ENCODE measurements at regions not wholly inside any gene's neighbourhood (a gene's known extent, or its start where the extent isn't known, plus 50 kb on each side); places are given as distances from the start of the nearest gene placed in this dataset.

- Mint-ChIP-seq H3K4me1 (peaks cover 3% of the 10 kb centered on the region), H3K9me3 (peaks cover 8% of the 10 kb centered on the region), H3K4me3 (no peak overlapping the region), H3K27ac (no peak overlapping the region), H3K27me3 (peaks cover 10% of the 10 kb centered on the region), H3K36me3 (ENCODE audit: low read depth) (no peaks in the 10 kb centered on the region)
- ChIA-PET POLR2A (no interaction called here), CTCF (no interaction called here)
- DNase-seq = no peak
Observed at GRCh38 chr12:116646901-116647300, 87.7 kb downstream of the MAP1LC3B2 start.

- ChIA-PET CTCF (no interaction called here), POLR2A (no interaction called here)
- Mint-ChIP-seq H3K4me3 (no peak overlapping the region), H3K27ac (no peak overlapping the region), H3K36me3 (ENCODE audit: low read depth) (no peaks in the 10 kb centered on the region), H3K27me3 (peaks cover 5% of the 10 kb centered on the region), H3K4me1 (peaks cover 3% of the 10 kb centered on the region), H3K9me3 (peaks cover 3% of the 10 kb centered on the region)
- no peak for DNase-seq
Observed at GRCh38 chr12:116644806-116645205, 85.6 kb downstream of the MAP1LC3B2 start.

GRCh38 chr12:116642683-116643082 lies 83.5 kb downstream of the MAP1LC3B2 start:
- Mint-ChIP-seq H3K27ac (no peak overlapping the region), H3K4me3 (no peak overlapping the region), H3K27me3 (peaks cover 5% of the 10 kb centered on the region), H3K36me3 (ENCODE audit: low read depth) (no peaks in the 10 kb centered on the region), H3K4me1 (peaks cover under 1% of the 10 kb centered on the region), H3K9me3 (peaks cover 3% of the 10 kb centered on the region)
- POLR2A ChIA-PET = no interaction called here
- CTCF ChIA-PET = interaction anchor here (1.2 kb wide), 1 partner anchor 19 kb away, joined by 3 read pairs; no protein-coding TSS in a partner anchor
- DNase-seq = no peak

- H3K9me3 Mint-ChIP-seq = peaks cover 3% of the 10 kb centered on the region
- H3K27me3 Mint-ChIP-seq = peaks cover 5% of the 10 kb centered on the region
- POLR2A ChIA-PET = no interaction called here
- H3K36me3 Mint-ChIP-seq (ENCODE audit: low read depth) = no peaks in the 10 kb centered on the region
- H3K4me3 Mint-ChIP-seq = no peak overlapping the region
- H3K27ac Mint-ChIP-seq = no peak overlapping the region
- no peaks in the 10 kb centered on the region for H3K4me1 Mint-ChIP-seq
- DNase-seq = no peak
- CTCF ChIA-PET = no interaction called here
Observed at GRCh38 chr12:116642106-116642505, 82.9 kb downstream of the MAP1LC3B2 start.

GRCh38 chr12:116640281-116640680 lies 81.1 kb downstream of the MAP1LC3B2 start:
- no peak for DNase-seq
- Mint-ChIP-seq H3K9me3 (peaks cover 3% of the 10 kb centered on the region), H3K4me1 (no peaks in the 10 kb centered on the region), H3K4me3 (no peak overlapping the region), H3K36me3 (ENCODE audit: low read depth) (no peaks in the 10 kb centered on the region), H3K27me3 (peaks cover 16% of the 10 kb centered on the region), H3K27ac (no peak overlapping the region)
- ChIA-PET POLR2A (no interaction called here), CTCF (no interaction called here)

GRCh38 chr12:116639765-116640164 lies 80.6 kb downstream of the MAP1LC3B2 start:
- H3K4me1 Mint-ChIP-seq = no peaks in the 10 kb centered on the region
- peaks cover 3% of the 10 kb centered on the region for H3K9me3 Mint-ChIP-seq
- no peak overlapping the region for H3K4me3 Mint-ChIP-seq
- no peaks in the 10 kb centered on the region for H3K36me3 Mint-ChIP-seq (ENCODE audit: low read depth)
- peaks cover 18% of the 10 kb centered on the region for H3K27me3 Mint-ChIP-seq
- POLR2A ChIA-PET = no interaction called here
- H3K27ac Mint-ChIP-seq = no peak overlapping the region
- DNase-seq = no peak
- CTCF ChIA-PET = no interaction called here

- POLR2A ChIA-PET = no interaction called here
- Mint-ChIP-seq H3K4me3 (no peak overlapping the region), H3K36me3 (ENCODE audit: low read depth) (no peaks in the 10 kb centered on the region), H3K9me3 (no peaks in the 10 kb centered on the region), H3K4me1 (no peaks in the 10 kb centered on the region), H3K27me3 (peaks cover 25% of the 10 kb centered on the region), H3K27ac (no peak overlapping the region)
- CTCF ChIA-PET = no interaction called here
- no peak for DNase-seq
Observed at GRCh38 chr12:116638376-116638775, 79.2 kb downstream of the MAP1LC3B2 start.

- no peak overlapping the region for H3K27ac Mint-ChIP-seq
- peaks cover 30% of the 10 kb centered on the region for H3K27me3 Mint-ChIP-seq
- DNase-seq = no peak
- H3K9me3 Mint-ChIP-seq = no peaks in the 10 kb centered on the region
- no peaks in the 10 kb centered on the region for H3K36me3 Mint-ChIP-seq (ENCODE audit: low read depth)
- ChIA-PET CTCF (interaction anchor here (0.6 kb wide), 1 partner anchor 688 kb away, joined by 3 read pairs; no protein-coding TSS in a partner anchor), POLR2A (no interaction called here)
- H3K4me1 Mint-ChIP-seq = no peaks in the 10 kb centered on the region
- H3K4me3 Mint-ChIP-seq = no peak overlapping the region
Observed at GRCh38 chr12:116637589-116638150, 78.5 kb downstream of the MAP1LC3B2 start.

- Mint-ChIP-seq H3K36me3 (ENCODE audit: low read depth) (no peaks in the 10 kb centered on the region), H3K27ac (no peak overlapping the region), H3K9me3 (no peaks in the 10 kb centered on the region), H3K27me3 (peaks cover 30% of the 10 kb centered on the region), H3K4me1 (no peaks in the 10 kb centered on the region), H3K4me3 (no peak overlapping the region)
- CTCF ChIA-PET = interaction anchor here (0.6 kb wide), 1 partner anchor 687 kb away, joined by 3 read pairs; no protein-coding TSS in a partner anchor
- DNase-seq = no peak
- POLR2A ChIA-PET = no interaction called here
Observed at GRCh38 chr12:116636608-116637519, 77.7 kb downstream of the MAP1LC3B2 start.

- ChIA-PET CTCF (no interaction called here), POLR2A (no interaction called here)
- DNase-seq = no peak
- H3K9me3 Mint-ChIP-seq = no peaks in the 10 kb centered on the region
- H3K4me1 Mint-ChIP-seq = no peaks in the 10 kb centered on the region
- peaks cover 34% of the 10 kb centered on the region for H3K27me3 Mint-ChIP-seq
- H3K36me3 Mint-ChIP-seq (ENCODE audit: low read depth) = no peaks in the 10 kb centered on the region
- H3K4me3 Mint-ChIP-seq = no peak overlapping the region
- H3K27ac Mint-ChIP-seq = no peak overlapping the region
Observed at GRCh38 chr12:116635487-116635886, 76.3 kb downstream of the MAP1LC3B2 start.

- no peaks in the 10 kb centered on the region for H3K4me1 Mint-ChIP-seq
- no peak overlapping the region for H3K4me3 Mint-ChIP-seq
- ChIA-PET CTCF (no interaction called here), POLR2A (no interaction called here)
- no peak for DNase-seq
- no peaks in the 10 kb centered on the region for H3K9me3 Mint-ChIP-seq
- no peak overlapping the region for H3K27ac Mint-ChIP-seq
- peaks cover 42% of the 10 kb centered on the region for H3K27me3 Mint-ChIP-seq
- H3K36me3 Mint-ChIP-seq (ENCODE audit: low read depth) = no peaks in the 10 kb centered on the region
Observed at GRCh38 chr12:116633476-116633875, 74.3 kb downstream of the MAP1LC3B2 start.

- ChIA-PET CTCF (interaction anchor here (0.9 kb wide), 1 partner anchor 708 kb away, joined by 3 read pairs; no protein-coding TSS in a partner anchor), POLR2A (no interaction called here)
- Mint-ChIP-seq H3K4me3 (no peak overlapping the region), H3K27me3 (peaks cover 38% of the 10 kb centered on the region), H3K36me3 (ENCODE audit: low read depth) (no peaks in the 10 kb centered on the region), H3K4me1 (no peaks in the 10 kb centered on the region), H3K9me3 (no peaks in the 10 kb centered on the region), H3K27ac (no peak overlapping the region)
- DNase-seq = no peak
Observed at GRCh38 chr12:116631619-116632018, 72.4 kb downstream of the MAP1LC3B2 start.

GRCh38 chr12:116630762-116631161 lies 71.6 kb downstream of the MAP1LC3B2 start:
- CTCF ChIA-PET = no interaction called here
- DNase-seq = no peak
- Mint-ChIP-seq H3K4me1 (no peaks in the 10 kb centered on the region), H3K9me3 (no peaks in the 10 kb centered on the region), H3K4me3 (no peak overlapping the region), H3K27me3 (peaks cover 33% of the 10 kb centered on the region), H3K27ac (no peak overlapping the region), H3K36me3 (ENCODE audit: low read depth) (no peaks in the 10 kb centered on the region)
- POLR2A ChIA-PET = no interaction called here

GRCh38 chr12:116629480-116629879 lies 70.3 kb downstream of the MAP1LC3B2 start:
- H3K36me3 Mint-ChIP-seq (ENCODE audit: low read depth) = no peaks in the 10 kb centered on the region
- peaks cover 27% of the 10 kb centered on the region for H3K27me3 Mint-ChIP-seq
- CTCF ChIA-PET = no interaction called here
- DNase-seq = no peak
- no peaks in the 10 kb centered on the region for H3K9me3 Mint-ChIP-seq
- H3K4me1 Mint-ChIP-seq = no peaks in the 10 kb centered on the region
- H3K27ac Mint-ChIP-seq = no peak overlapping the region
- H3K4me3 Mint-ChIP-seq = no peak overlapping the region
- POLR2A ChIA-PET = no interaction called here
